Liver (tissue), 8 donors: ENCODE measurements at regions not wholly inside any gene's neighbourhood (a gene's known extent, or its start where the extent isn't known, plus 50 kb on each side); places are given as distances from the start of the nearest gene placed in this dataset.

Source experiments
- DNase-seq: peaks from one replicate; pipeline ENCODE4 v3.0.0-alpha.2; 2017; ENCODE audit warnings: low spot score
- H3K27ac ChIP-seq, 2 donors: one replicate each; pipeline ENCODE4 v1.7.0; 2013; ENCODE audit warnings: inconsistent platforms in 2 of 2, low read length in 2 of 2, control low read depth in 1 of 2, low read depth in 1 of 2, mild to moderate bottlenecking in 1 of 2
- H3K27me3 ChIP-seq, 4 donors: one replicate each; pipeline versions ENCODE4 v1.6.1 to v1.7.0; 2013; ENCODE audit warnings: low read length in 3 of 4, inconsistent platforms in 1 of 4, mild to moderate bottlenecking in 1 of 4, moderate library complexity in 1 of 4; ENCODE audit not compliant: control insufficient read depth in 4 of 4, insufficient read depth in 4 of 4
- H3K36me3 ChIP-seq, 4 donors: one replicate each; pipeline versions ENCODE4 v1.6.1 to v1.7.0; 2013; ENCODE audit warnings: low read length in 3 of 4, mild to moderate bottlenecking in 3 of 4, low read depth in 1 of 4, moderate library complexity in 1 of 4; ENCODE audit not compliant: control insufficient read depth in 4 of 4, insufficient read depth in 3 of 4
- H3K4me1 ChIP-seq, 4 donors: one replicate each; pipeline versions ENCODE4 v1.6.1 to v1.7.0; 2013; ENCODE audit warnings: low read length in 3 of 4, mild to moderate bottlenecking in 3 of 4, moderate library complexity in 1 of 4; ENCODE audit not compliant: control insufficient read depth in 4 of 4, insufficient read depth in 4 of 4
- H3K4me3 ChIP-seq, 3 donors: one replicate each; pipeline versions ENCODE4 v1.6.1 to v1.7.0; 2013; ENCODE audit warnings: low read length in 3 of 3, control low read depth in 1 of 3, low read depth in 1 of 3, mild to moderate bottlenecking in 1 of 3
- H3K9ac ChIP-seq, 2 donors: one replicate each; pipeline ENCODE4 v1.7.0; 2013; ENCODE audit warnings: low read length in 2 of 2, mild to moderate bottlenecking in 2 of 2, moderate library complexity in 2 of 2, control low read depth in 1 of 2, low read depth in 1 of 2
- H3K9me3 ChIP-seq, 4 donors: one replicate each; pipeline versions ENCODE4 v1.6.1 to v1.7.0; 2013; ENCODE audit warnings: low read length in 3 of 4; ENCODE audit not compliant: control insufficient read depth in 4 of 4
- EGR1 ChIP-seq, 2 donors: IDR thresholded peaks; 2 replicates each; pipeline ENCODE4 v1.6.1; 2016 to 2018; ENCODE audit warnings: antibody characterized with exemption in 2 of 2, low read depth in 2 of 2
- FOXA1 ChIP-seq: IDR thresholded peaks from 2 replicates; pipeline ENCODE4 v1.6.1; 2016; ENCODE audit warnings: antibody characterized with exemption
- FOXA2 ChIP-seq: IDR thresholded peaks from 2 replicates; pipeline ENCODE4 v1.6.1; 2016; ENCODE audit warnings: antibody characterized with exemption
- GABPA ChIP-seq, 2 donors: IDR thresholded peaks in 1 of 2; conservative IDR thresholded peaks in 1 of 2; 2 replicates each; pipeline ENCODE4 v1.6.1; 2016; ENCODE audit warnings: antibody characterized with exemption in 2 of 2, mild to moderate bottlenecking in 1 of 2, moderate library complexity in 1 of 2
- HNF4A ChIP-seq, 2 donors: conservative IDR thresholded peaks; 2 replicates each; pipeline ENCODE4 v1.6.1; 2016; ENCODE audit warnings: antibody characterized with exemption in 2 of 2, mild to moderate bottlenecking in 2 of 2
- HNF4G ChIP-seq: IDR thresholded peaks from 2 replicates; pipeline ENCODE4 v1.6.1; 2016; ENCODE audit warnings: antibody characterized with exemption
- NR2F2 ChIP-seq: IDR thresholded peaks from 2 replicates; pipeline ENCODE4 v1.6.1; 2016; ENCODE audit warnings: antibody characterized with exemption
- RXRA ChIP-seq, 2 donors: IDR thresholded peaks; 2 replicates each; pipeline ENCODE4 v1.6.1; 2017 to 2018; ENCODE audit warnings: antibody characterized with exemption in 2 of 2, mild to moderate bottlenecking in 1 of 2
- YY1 ChIP-seq: IDR thresholded peaks from 2 replicates; pipeline ENCODE4 v1.6.1; 2016; ENCODE audit warnings: antibody characterized with exemption, mild to moderate bottlenecking
- WGBS: extraction: QIAGEN DNeasy Blood & Tissue Kit; methylation state at CpG from one replicate; pipeline ENCODE4 v1.1.7; 2013; 5-methylcytosine and 5-hydroxymethylcytosine counted together
- TF ChIP-seq, protein P1 (sequence below): IDR thresholded peaks from 2 replicates; pipeline ENCODE4 v1.6.1; 2016; ENCODE audit warnings: antibody characterized with exemption
- TF ChIP-seq, protein P2 (sequence below): fragments of 150-350 bp; IDR thresholded peaks from 2 replicates; pipeline ENCODE4 v1.5.1; 2017; ENCODE audit warnings: improper control_type of control experiment, low read depth, low read length; ENCODE audit not compliant: missing input control
- TF ChIP-seq, protein P3 (sequence below): IDR thresholded peaks from 2 replicates; pipeline ENCODE4 v1.6.1; 2016; ENCODE audit warnings: antibody characterized with exemption, mild to moderate bottlenecking
- TF ChIP-seq, protein P4 (sequence below): IDR thresholded peaks from 2 replicates; pipeline ENCODE4 v1.6.1; 2016; ENCODE audit warnings: antibody characterized with exemption
- donor health status: healthy.
- donor health status: healthy.
- donor health status: healthy.
- donor health status: healthy.
- donor health status: healthy.

DNA sequence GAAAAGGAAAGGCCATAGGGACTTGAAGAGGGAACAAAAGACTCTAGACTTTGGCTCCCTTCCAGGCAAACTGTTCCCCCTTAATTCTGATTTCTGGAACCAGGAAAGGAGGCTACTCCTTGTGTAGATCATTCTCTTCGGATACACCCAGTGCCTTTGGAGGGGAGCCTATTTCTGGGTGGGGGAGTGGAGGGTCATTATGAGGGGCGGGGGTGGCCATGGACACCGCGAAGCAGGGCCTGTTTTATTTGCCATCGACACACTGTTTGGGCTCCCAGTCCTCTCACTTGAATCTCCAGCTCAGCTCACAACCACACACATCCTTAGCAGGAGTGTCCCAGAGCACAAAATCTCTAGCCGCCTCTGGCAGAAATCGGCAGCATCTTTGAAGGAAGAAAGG is 132.3 kb downstream of the PXDC1 start:
- 95% methylated on average over 7 of the region's 7 CpGs for WGBS

DNA sequence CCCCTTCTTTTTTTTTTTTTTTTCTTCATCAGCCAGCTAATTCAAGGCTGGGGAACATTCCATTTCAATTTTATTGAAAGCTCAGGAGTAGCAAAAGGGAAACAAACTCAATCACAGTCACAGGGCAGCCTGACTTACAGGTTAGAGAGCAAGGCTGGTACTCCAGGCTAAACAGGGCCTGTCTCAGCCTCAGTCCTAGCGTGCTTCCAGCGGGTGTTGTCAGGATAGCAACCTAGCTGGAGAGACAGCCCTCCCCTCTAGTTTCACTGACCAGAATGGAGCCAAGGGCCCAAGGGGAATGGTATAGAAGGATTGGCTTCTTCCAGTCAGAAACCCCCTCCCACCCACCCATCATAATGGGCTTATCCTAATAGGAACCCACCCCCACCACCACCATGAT is 132.9 kb downstream of the PXDC1 start:
- TF ChIP-seq HNF4A (conservative IDR thresholded peaks at IDR 0.05): no peak
- TF ChIP-seq HNF4G: no peak
- TF ChIP-seq YY1: no peak
- TF ChIP-seq, protein P1, sequence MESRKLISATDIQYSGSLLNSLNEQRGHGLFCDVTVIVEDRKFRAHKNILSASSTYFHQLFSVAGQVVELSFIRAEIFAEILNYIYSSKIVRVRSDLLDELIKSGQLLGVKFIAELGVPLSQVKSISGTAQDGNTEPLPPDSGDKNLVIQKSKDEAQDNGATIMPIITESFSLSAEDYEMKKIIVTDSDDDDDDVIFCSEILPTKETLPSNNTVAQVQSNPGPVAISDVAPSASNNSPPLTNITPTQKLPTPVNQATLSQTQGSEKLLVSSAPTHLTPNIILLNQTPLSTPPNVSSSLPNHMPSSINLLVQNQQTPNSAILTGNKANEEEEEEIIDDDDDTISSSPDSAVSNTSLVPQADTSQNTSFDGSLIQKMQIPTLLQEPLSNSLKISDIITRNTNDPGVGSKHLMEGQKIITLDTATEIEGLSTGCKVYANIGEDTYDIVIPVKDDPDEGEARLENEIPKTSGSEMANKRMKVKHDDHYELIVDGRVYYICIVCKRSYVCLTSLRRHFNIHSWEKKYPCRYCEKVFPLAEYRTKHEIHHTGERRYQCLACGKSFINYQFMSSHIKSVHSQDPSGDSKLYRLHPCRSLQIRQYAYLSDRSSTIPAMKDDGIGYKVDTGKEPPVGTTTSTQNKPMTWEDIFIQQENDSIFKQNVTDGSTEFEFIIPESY: no peak
- no peak for TF ChIP-seq EGR1 (IDR thresholded peaks at IDR 0.05; ENCODE audit: low read depth in 2 of 2)
- TF ChIP-seq, protein P2, sequence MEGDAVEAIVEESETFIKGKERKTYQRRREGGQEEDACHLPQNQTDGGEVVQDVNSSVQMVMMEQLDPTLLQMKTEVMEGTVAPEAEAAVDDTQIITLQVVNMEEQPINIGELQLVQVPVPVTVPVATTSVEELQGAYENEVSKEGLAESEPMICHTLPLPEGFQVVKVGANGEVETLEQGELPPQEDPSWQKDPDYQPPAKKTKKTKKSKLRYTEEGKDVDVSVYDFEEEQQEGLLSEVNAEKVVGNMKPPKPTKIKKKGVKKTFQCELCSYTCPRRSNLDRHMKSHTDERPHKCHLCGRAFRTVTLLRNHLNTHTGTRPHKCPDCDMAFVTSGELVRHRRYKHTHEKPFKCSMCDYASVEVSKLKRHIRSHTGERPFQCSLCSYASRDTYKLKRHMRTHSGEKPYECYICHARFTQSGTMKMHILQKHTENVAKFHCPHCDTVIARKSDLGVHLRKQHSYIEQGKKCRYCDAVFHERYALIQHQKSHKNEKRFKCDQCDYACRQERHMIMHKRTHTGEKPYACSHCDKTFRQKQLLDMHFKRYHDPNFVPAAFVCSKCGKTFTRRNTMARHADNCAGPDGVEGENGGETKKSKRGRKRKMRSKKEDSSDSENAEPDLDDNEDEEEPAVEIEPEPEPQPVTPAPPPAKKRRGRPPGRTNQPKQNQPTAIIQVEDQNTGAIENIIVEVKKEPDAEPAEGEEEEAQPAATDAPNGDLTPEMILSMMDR: no peak
- TF ChIP-seq, protein P3, sequence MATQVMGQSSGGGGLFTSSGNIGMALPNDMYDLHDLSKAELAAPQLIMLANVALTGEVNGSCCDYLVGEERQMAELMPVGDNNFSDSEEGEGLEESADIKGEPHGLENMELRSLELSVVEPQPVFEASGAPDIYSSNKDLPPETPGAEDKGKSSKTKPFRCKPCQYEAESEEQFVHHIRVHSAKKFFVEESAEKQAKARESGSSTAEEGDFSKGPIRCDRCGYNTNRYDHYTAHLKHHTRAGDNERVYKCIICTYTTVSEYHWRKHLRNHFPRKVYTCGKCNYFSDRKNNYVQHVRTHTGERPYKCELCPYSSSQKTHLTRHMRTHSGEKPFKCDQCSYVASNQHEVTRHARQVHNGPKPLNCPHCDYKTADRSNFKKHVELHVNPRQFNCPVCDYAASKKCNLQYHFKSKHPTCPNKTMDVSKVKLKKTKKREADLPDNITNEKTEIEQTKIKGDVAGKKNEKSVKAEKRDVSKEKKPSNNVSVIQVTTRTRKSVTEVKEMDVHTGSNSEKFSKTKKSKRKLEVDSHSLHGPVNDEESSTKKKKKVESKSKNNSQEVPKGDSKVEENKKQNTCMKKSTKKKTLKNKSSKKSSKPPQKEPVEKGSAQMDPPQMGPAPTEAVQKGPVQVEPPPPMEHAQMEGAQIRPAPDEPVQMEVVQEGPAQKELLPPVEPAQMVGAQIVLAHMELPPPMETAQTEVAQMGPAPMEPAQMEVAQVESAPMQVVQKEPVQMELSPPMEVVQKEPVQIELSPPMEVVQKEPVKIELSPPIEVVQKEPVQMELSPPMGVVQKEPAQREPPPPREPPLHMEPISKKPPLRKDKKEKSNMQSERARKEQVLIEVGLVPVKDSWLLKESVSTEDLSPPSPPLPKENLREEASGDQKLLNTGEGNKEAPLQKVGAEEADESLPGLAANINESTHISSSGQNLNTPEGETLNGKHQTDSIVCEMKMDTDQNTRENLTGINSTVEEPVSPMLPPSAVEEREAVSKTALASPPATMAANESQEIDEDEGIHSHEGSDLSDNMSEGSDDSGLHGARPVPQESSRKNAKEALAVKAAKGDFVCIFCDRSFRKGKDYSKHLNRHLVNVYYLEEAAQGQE: no peak
- TF ChIP-seq RXRA (IDR thresholded peaks at IDR 0.05): no peak
- TF ChIP-seq GABPA (IDR thresholded peaks at IDR 0.05 in 1 of 2, conservative IDR thresholded peaks at IDR 0.05 in 1 of 2): no peak
- no peak for TF ChIP-seq NR2F2
- TF ChIP-seq FOXA1: no peak
- H3K9ac ChIP-seq: no peak overlapping the region
- no peak for DNase-seq
- H3K36me3 ChIP-seq: no peaks in the 10 kb centered on the region
- H3K4me3 ChIP-seq: no peak overlapping the region
- H3K4me1 ChIP-seq: no peaks in the 10 kb centered on the region
- no peak overlapping the region for H3K27ac ChIP-seq
- H3K27me3 ChIP-seq: no peaks in the 10 kb centered on the region
- WGBS: 98% methylated on average over 2 of the region's 2 CpGs
- H3K9me3 ChIP-seq: no peaks in the 10 kb centered on the region

More for the DNA sequence above, 132.3 kb downstream of the PXDC1 start:
- H3K9ac ChIP-seq: no peak overlapping the region
- TF ChIP-seq, protein P4, sequence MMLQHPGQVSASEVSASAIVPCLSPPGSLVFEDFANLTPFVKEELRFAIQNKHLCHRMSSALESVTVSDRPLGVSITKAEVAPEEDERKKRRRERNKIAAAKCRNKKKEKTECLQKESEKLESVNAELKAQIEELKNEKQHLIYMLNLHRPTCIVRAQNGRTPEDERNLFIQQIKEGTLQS: no peak
- no peak for TF ChIP-seq HNF4A (conservative IDR thresholded peaks at IDR 0.05)
- TF ChIP-seq FOXA2: no peak
- TF ChIP-seq, protein P3: no peak
- H3K9me3 ChIP-seq: no peaks in the 10 kb centered on the region
- no peaks in the 10 kb centered on the region for H3K4me1 ChIP-seq
- H3K36me3 ChIP-seq: no peaks in the 10 kb centered on the region
- H3K27me3 ChIP-seq: no peaks in the 10 kb centered on the region
- no peak overlapping the region for H3K4me3 ChIP-seq
- H3K27ac ChIP-seq: no peak overlapping the region
- no peak for DNase-seq
